SK-N-SH treated with all-trans-retinoic acid at 6 μM for 48 hours (cell line): ENCODE measurements at regions not wholly inside any gene's neighbourhood (a gene's known extent, or its start where the extent isn't known, plus 50 kb on each side); places are given as distances from the start of the nearest gene placed in this dataset.

Source experiments
- ATAC-seq: fragments of 200-7000 bp; cut with Tn5 transposase; 3 replicates; pipeline ENCODE4 v1.9.1; 2020; ENCODE audit warnings: mild to moderate bottlenecking, moderate library complexity
- ARNTL ChIP-seq: fragments of 450-650 bp; formaldehyde crosslinking; IDR thresholded peaks from 2 replicates; pipeline ENCODE4 v1.5.0; 2020; ENCODE audit warnings: low read depth, mild to moderate bottlenecking, moderate library complexity, borderline replicate concordance
- BACH2 ChIP-seq: fragments of 250-450 bp; sonication (Bioruptor Pico); IDR thresholded peaks from 2 replicates; pipeline ENCODE4 v1.9.0; 2021; ENCODE audit warnings: mild to moderate bottlenecking, borderline replicate concordance
- ESRRG ChIP-seq: fragments of 250-450 bp; sonication (Bioruptor Pico); IDR thresholded peaks from 2 replicates; pipeline ENCODE4 v1.6.1; 2021; ENCODE audit warnings: mild to moderate bottlenecking
- GLIS3 ChIP-seq: fragments of 250-450 bp; sonication (Bioruptor Pico); IDR thresholded peaks from 2 replicates; pipeline ENCODE4 v1.5.0; 2020; ENCODE audit warnings: mild to moderate bottlenecking, moderate library complexity
- ISL1 ChIP-seq: fragments of 250-450 bp; sonication (Bioruptor Pico); IDR thresholded peaks from 2 replicates; pipeline ENCODE4 v2.1.2; 2022; ENCODE audit warnings: mild to moderate bottlenecking, moderate library complexity
- OSR1 ChIP-seq: fragments of 250-450 bp; sonication (Bioruptor Pico); IDR thresholded peaks from 2 replicates; pipeline ENCODE4 v1.8.0; 2022; ENCODE audit warnings: moderate library complexity, mild to moderate bottlenecking, inconsistent platforms
- PATZ1 ChIP-seq: fragments of 250-450 bp; sonication (Bioruptor Pico); IDR thresholded peaks from 2 replicates; pipeline ENCODE4 v1.8.0; 2020; ENCODE audit warnings: mild to moderate bottlenecking, moderate library complexity, borderline replicate concordance
- SNAI2 ChIP-seq: fragments of 250-450 bp; sonication (Bioruptor Pico); IDR thresholded peaks from 2 replicates; pipeline ENCODE4 v1.5.0; 2020; ENCODE audit warnings: mild to moderate bottlenecking, moderate library complexity
- TCF4 ChIP-seq: fragments of 250-450 bp; sonication (Bioruptor Pico); IDR thresholded peaks from 2 replicates; pipeline ENCODE4 v1.8.0; 2021; ENCODE audit warnings: mild to moderate bottlenecking, moderate library complexity, borderline replicate concordance
- TOX ChIP-seq: fragments of 250-450 bp; sonication (Bioruptor Pico); IDR thresholded peaks from 2 replicates; pipeline ENCODE4 v1.8.0; 2021; ENCODE audit warnings: mild to moderate bottlenecking, moderate library complexity, borderline replicate concordance
- TSHZ2 ChIP-seq: fragments of 250-450 bp; sonication (Bioruptor Pico); IDR thresholded peaks from 2 replicates; pipeline ENCODE4 v1.5.0; 2020; ENCODE audit warnings: mild to moderate bottlenecking, moderate library complexity
- ZC3H10 ChIP-seq: fragments of 250-450 bp; sonication (Bioruptor Pico); IDR thresholded peaks from 2 replicates; pipeline ENCODE4 v1.5.1; 2021; ENCODE audit warnings: mild to moderate bottlenecking, moderate library complexity
- ZFP3 ChIP-seq: fragments of 250-450 bp; sonication (Bioruptor Pico); IDR thresholded peaks from 2 replicates; pipeline ENCODE4 v1.5.0; 2020; ENCODE audit warnings: mild to moderate bottlenecking, moderate library complexity
- ZFP30 ChIP-seq: fragments of 450-650 bp; formaldehyde crosslinking; IDR thresholded peaks from 2 replicates; pipeline ENCODE4 v1.5.0; 2022; ENCODE audit warnings: mild to moderate bottlenecking, moderate library complexity
- ZNF565 ChIP-seq: fragments of 450-650 bp; formaldehyde crosslinking; conservative IDR thresholded peaks from 2 replicates; pipeline ENCODE4 v1.5.0; 2020; ENCODE audit warnings: low read depth, mild to moderate bottlenecking, moderate library complexity
- ZNF70 ChIP-seq: fragments of 450-650 bp; formaldehyde crosslinking; IDR thresholded peaks from 2 replicates; pipeline ENCODE4 v1.5.0; 2020; ENCODE audit warnings: mild to moderate bottlenecking, moderate library complexity
- TF ChIP-seq, protein P1 (sequence below): fragments of 250-450 bp; sonication (Bioruptor Pico); IDR thresholded peaks from 2 replicates; pipeline ENCODE4 v1.5.1; 2020; ENCODE audit warnings: low read depth, mild to moderate bottlenecking, moderate library complexity
- TF ChIP-seq, protein P2 (sequence below): fragments of 250-450 bp; sonication (Bioruptor Pico); IDR thresholded peaks from 2 replicates; pipeline ENCODE4 v1.8.0; 2021; ENCODE audit warnings: low read depth, mild to moderate bottlenecking, moderate library complexity, borderline replicate concordance

DNA sequence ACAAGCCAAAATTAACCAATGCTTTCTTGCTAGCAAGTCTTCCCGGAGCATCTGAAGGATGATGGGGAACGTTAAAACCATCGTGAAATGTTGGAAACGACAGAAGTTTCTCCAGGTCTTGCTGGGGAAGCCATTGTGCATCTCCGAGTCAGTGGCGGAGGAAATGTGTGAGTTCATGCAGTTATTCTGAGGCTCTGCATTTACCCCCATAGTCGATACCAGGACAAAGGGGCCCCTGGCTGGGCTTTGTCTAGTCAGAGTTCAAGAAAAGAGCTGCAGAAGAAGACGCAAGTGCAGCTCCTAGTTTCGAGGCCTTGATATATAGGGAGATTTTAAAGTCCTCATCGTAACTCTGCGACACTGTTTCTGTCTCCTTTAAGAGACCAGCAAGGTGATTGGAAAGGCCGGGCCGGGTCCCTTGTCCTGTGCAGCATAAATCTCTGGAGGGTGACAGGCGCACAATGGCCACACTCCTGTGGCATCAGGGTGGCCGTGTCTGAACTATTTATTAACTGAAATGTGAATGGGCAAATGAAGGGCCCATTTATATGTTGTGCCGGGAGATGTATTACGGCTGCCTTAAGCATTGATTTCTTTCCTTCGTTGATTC, 172.0 kb downstream of the TEX29 start:
- no peak for ATAC-seq
- TF ChIP-seq TSHZ2 (no peak), ESRRG (CRISPR knock-in tag) (no peak), ZNF70 (no peak), BACH2 (CRISPR knock-in tag) (no peak), OSR1 (CRISPR knock-in tag) (no peak), ZC3H10 (CRISPR knock-in tag) (no peak), ZFP30 (CRISPR knock-in tag) (no peak)
- TF ChIP-seq, protein P1, sequence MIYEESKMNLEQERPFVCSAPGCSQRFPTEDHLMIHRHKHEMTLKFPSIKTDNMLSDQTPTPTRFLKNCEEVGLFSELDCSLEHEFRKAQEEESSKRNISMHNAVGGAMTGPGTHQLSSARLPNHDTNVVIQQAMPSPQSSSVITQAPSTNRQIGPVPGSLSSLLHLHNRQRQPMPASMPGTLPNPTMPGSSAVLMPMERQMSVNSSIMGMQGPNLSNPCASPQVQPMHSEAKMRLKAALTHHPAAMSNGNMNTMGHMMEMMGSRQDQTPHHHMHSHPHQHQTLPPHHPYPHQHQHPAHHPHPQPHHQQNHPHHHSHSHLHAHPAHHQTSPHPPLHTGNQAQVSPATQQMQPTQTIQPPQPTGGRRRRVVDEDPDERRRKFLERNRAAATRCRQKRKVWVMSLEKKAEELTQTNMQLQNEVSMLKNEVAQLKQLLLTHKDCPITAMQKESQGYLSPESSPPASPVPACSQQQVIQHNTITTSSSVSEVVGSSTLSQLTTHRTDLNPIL, result no peak
- TF ChIP-seq, protein P2, sequence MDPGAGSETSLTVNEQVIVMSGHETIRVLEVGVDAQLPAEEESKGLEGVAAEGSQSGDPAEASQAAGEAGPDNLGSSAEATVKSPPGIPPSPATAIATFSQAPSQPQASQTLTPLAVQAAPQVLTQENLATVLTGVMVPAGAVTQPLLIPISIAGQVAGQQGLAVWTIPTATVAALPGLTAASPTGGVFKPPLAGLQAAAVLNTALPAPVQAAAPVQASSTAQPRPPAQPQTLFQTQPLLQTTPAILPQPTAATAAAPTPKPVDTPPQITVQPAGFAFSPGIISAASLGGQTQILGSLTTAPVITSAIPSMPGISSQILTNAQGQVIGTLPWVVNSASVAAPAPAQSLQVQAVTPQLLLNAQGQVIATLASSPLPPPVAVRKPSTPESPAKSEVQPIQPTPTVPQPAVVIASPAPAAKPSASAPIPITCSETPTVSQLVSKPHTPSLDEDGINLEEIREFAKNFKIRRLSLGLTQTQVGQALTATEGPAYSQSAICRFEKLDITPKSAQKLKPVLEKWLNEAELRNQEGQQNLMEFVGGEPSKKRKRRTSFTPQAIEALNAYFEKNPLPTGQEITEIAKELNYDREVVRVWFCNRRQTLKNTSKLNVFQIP (CRISPR knock-in tag), result no peak

GRCh38 chr13:111492958-111493357, 172.5 kb downstream of the TEX29 start:
- TF ChIP-seq, protein P1, result no peak
- no peak for TF ChIP-seq SNAI2
- TF ChIP-seq PATZ1 (CRISPR knock-in tag), result no peak
- no peak for ATAC-seq

DNA sequence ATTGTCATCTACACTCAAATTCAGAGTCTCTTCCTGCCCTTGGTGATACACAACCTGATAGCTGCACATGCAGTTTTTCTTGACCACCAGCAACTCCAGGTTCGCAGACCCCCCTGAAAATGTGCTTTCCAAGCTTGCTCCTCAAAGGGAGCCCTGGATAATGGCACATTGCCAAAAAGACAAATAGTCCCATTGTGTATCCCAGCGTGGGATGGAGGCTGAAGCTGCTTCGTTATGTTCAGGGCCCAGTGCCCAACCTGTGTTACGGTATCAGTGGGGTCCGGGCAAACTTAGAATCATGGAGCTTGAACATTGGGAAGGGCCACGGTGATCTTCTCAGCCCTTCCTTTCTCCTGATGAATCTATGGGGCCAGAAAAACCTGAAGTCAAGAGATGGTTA, 173.0 kb downstream of the TEX29 start:
- no peak for TF ChIP-seq TSHZ2
- no peak for TF ChIP-seq TCF4
- no peak for TF ChIP-seq TOX (CRISPR knock-in tag)
- TF ChIP-seq ZFP30 (CRISPR knock-in tag), result no peak
- TF ChIP-seq ISL1 (CRISPR knock-in tag), result no peak
- TF ChIP-seq OSR1 (CRISPR knock-in tag), result no peak
- TF ChIP-seq ZFP3 (CRISPR knock-in tag), result no peak
- TF ChIP-seq ZNF565, result no peak
- TF ChIP-seq SNAI2, result no peak
- TF ChIP-seq, protein P1, result no peak
- TF ChIP-seq PATZ1 (CRISPR knock-in tag), result no peak
- no peak for TF ChIP-seq GLIS3
- TF ChIP-seq BACH2 (CRISPR knock-in tag), result no peak
- TF ChIP-seq ARNTL, result no peak
- no peak for ATAC-seq
